Left ventricle myocardium superior (tissue), 1 donor: ENCODE measurements at regions not wholly inside any gene's neighbourhood (a gene's known extent, or its start where the extent isn't known, plus 50 kb on each side); places are given as distances from the start of the nearest gene placed in this dataset.
A peak's percentile ranks its signal among the peaks of the same experiment; 100 is the strongest.
"Not testable (repeated sequence)": the region's sequence is repeated elsewhere in the genome, so short reads cannot be mapped to it uniquely, and the experiment has no call there.

Source experiments
- ATAC-seq: fragments of 200-7000 bp; cut with Tn5 transposase; one replicate; pipeline ENCODE4 v1.9.1; 2020; ENCODE audit warnings: mild to moderate bottlenecking, moderate library complexity
- DNase-seq: peaks from one replicate; pipeline ENCODE4 v3.0.0-alpha.2; 2020
- intact Hi-C: fragments of 100-400 bp; cut with micrococcal nuclease; formaldehyde crosslinking; loops from one replicate; pipeline ENCODE4 v1.11.0; 2022
- donor health status: DM: no; HTN: yes; CAD: no; lungs with severe emphysema.

GRCh38 chr4:164115236-164115635 lies 620.7 kb downstream of the TMA16 start:
- intact Hi-C loops: no loop called here

GRCh38 chr4:164116286-164116685 lies 621.8 kb downstream of the TMA16 start:
- DNase-seq: no peak
- no peak for ATAC-seq
- intact Hi-C loops: no loop called here

More at GRCh38 chr4:164115236-164115635, 620.7 kb downstream of the TMA16 start:
- no peak for DNase-seq
- no peak for ATAC-seq

- intact Hi-C loops: no loop called here
- ATAC-seq: no peak
- no peak for DNase-seq
Observed at GRCh38 chr4:164134388-164134787, 619.5 kb upstream of the SMIM31 start.

- intact Hi-C loops: no loop called here
- no peak for ATAC-seq
Observed at GRCh38 chr4:164136180-164136616, 617.7 kb upstream of the SMIM31 start.

GRCh38 chr4:164138521-164138920 lies 615.4 kb upstream of the SMIM31 start:
- intact Hi-C loops: no loop called here
- DNase-seq (no peak), ATAC-seq (no peak)

More at GRCh38 chr4:164136180-164136616, 617.7 kb upstream of the SMIM31 start:
- DNase-seq: no peak

GRCh38 chr4:164139291-164139690 lies 614.6 kb upstream of the SMIM31 start:
- DNase-seq: no peak
- intact Hi-C loops: no loop called here
- no peak for ATAC-seq

GRCh38 chr4:164141755-164142375 lies 612.1 kb upstream of the SMIM31 start:
- DNase-seq, intact Hi-C loops, ATAC-seq: not testable (repeated sequence)

GRCh38 chr4:164154416-164154815 lies 599.5 kb upstream of the SMIM31 start:
- ATAC-seq (no peak), DNase-seq (no peak)
- intact Hi-C loops: no loop called here

- DNase-seq: no peak
- intact Hi-C loops: no loop called here
- ATAC-seq: no peak
Observed at GRCh38 chr4:164169591-164169990, 584.3 kb upstream of the SMIM31 start.

- ATAC-seq: no peak
- no peak for DNase-seq
- intact Hi-C loops: no loop called here
Observed at GRCh38 chr4:164177153-164177552, 576.8 kb upstream of the SMIM31 start.

- intact Hi-C loops: no loop called here
- no peak for ATAC-seq
- no peak for DNase-seq
Observed at GRCh38 chr4:164177753-164178152, 576.2 kb upstream of the SMIM31 start.

- DNase-seq: peak; percentile 20
- intact Hi-C loops: no loop called here
- ATAC-seq: no peak
Observed at GRCh38 chr4:164188236-164188635, 565.7 kb upstream of the SMIM31 start.

GRCh38 chr4:164192844-164193243 lies 561.1 kb upstream of the SMIM31 start:
- DNase-seq: no peak
- ATAC-seq: no peak
- intact Hi-C loops: no loop called here

- intact Hi-C loops: no loop called here
- no peak for DNase-seq
Observed at GRCh38 chr4:164193676-164194075, 560.3 kb upstream of the SMIM31 start.

GRCh38 chr4:164197556-164197955 lies 556.4 kb upstream of the SMIM31 start:
- ATAC-seq (no peak), DNase-seq (no peak)
- intact Hi-C loops: no loop called here

More at GRCh38 chr4:164193676-164194075, 560.3 kb upstream of the SMIM31 start:
- no peak for ATAC-seq

- no peak for ATAC-seq
- intact Hi-C loops: no loop called here
- DNase-seq: no peak
Observed at GRCh38 chr4:164203476-164203875, 550.5 kb upstream of the SMIM31 start.

GRCh38 chr4:164204434-164204833 lies 549.5 kb upstream of the SMIM31 start:
- DNase-seq: no peak
- intact Hi-C loops: no loop called here
- ATAC-seq: no peak

- no peak for ATAC-seq
- intact Hi-C loops: no loop called here
- DNase-seq: no peak
Observed at GRCh38 chr4:164207460-164207859, 546.5 kb upstream of the SMIM31 start.

- DNase-seq (no peak), ATAC-seq (no peak)
Observed at GRCh38 chr4:164210377-164210776, 543.6 kb upstream of the SMIM31 start.

GRCh38 chr4:164212134-164212533 lies 541.8 kb upstream of the SMIM31 start:
- intact Hi-C loops: no loop called here
- ATAC-seq (no peak), DNase-seq (no peak)

More at GRCh38 chr4:164210377-164210776, 543.6 kb upstream of the SMIM31 start:
- intact Hi-C loops: no loop called here

GRCh38 chr4:164212714-164213113 lies 541.2 kb upstream of the SMIM31 start:
- ATAC-seq (no peak), DNase-seq (no peak)
- intact Hi-C loops: no loop called here
